ENCODE measurements at regions not wholly inside any gene's neighbourhood (a gene's known extent, or its start where the extent isn't known, plus 50 kb on each side); places are given as distances from the start of the nearest gene placed in this dataset.

DNA sequence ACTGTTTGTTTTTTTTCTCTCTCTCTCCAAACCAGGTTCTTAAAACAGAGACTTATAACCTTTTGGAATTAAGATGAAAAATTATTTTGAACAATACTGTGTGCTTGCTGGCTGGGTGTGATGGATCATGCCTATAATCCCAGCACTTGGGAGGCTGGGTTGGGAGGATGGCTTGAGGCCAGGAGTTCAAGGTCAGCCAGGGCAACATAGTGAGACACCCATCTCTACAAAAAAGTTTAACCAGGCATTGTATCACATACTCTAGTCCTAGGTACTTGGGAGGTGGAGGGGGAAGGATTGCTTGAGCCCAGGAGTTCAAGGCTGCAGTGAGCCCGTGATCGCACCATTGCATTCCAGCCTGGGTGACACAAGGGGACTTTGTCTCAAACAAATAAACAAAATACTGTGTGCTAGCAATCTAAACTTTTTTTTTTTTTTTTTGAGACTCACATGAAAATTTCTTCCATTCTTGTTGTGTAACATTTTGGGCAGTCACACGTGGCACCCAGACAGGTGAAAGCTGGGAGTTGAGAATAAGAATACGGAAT is 379.6 kb downstream of the ETNK1 start:
- 38% methylated on average over 4 of the region's 4 CpGs for WGBS

DNA sequence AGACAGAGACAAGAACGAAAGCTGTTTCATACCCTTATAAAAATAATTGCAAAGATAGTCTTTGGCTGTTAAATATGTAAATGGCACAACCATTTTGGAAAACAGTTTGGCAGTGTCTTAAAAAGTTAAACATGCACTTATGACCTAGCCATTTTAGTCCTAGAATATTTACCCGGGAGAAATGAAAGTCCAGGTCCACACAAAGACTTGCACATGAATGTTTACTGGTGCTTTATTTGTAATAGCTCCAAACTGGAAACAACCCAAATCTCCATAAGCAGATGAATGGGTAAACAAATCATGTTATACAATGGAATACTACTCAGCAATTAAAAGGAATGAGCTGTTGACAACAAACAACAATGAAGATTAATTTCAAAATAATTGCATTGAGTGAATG is 380.4 kb downstream of the ETNK1 start:
- no peaks in the 10 kb centered on the region for H3K9me3 ChIP-seq (ENCODE audit: control insufficient read depth in 4 of 4, low read length in 3 of 4)
- H3K27ac ChIP-seq (ENCODE audit: low read depth in 1 of 2, low read length in 2 of 2) = peak overlapping the region; percentile 28 to 51
- no peak for TF ChIP-seq EGR1 (IDR thresholded peaks at IDR 0.05; ENCODE audit: low read depth in 2 of 2)
- TF ChIP-seq, protein P1, sequence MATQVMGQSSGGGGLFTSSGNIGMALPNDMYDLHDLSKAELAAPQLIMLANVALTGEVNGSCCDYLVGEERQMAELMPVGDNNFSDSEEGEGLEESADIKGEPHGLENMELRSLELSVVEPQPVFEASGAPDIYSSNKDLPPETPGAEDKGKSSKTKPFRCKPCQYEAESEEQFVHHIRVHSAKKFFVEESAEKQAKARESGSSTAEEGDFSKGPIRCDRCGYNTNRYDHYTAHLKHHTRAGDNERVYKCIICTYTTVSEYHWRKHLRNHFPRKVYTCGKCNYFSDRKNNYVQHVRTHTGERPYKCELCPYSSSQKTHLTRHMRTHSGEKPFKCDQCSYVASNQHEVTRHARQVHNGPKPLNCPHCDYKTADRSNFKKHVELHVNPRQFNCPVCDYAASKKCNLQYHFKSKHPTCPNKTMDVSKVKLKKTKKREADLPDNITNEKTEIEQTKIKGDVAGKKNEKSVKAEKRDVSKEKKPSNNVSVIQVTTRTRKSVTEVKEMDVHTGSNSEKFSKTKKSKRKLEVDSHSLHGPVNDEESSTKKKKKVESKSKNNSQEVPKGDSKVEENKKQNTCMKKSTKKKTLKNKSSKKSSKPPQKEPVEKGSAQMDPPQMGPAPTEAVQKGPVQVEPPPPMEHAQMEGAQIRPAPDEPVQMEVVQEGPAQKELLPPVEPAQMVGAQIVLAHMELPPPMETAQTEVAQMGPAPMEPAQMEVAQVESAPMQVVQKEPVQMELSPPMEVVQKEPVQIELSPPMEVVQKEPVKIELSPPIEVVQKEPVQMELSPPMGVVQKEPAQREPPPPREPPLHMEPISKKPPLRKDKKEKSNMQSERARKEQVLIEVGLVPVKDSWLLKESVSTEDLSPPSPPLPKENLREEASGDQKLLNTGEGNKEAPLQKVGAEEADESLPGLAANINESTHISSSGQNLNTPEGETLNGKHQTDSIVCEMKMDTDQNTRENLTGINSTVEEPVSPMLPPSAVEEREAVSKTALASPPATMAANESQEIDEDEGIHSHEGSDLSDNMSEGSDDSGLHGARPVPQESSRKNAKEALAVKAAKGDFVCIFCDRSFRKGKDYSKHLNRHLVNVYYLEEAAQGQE (IDR thresholded peaks at IDR 0.05) = peak; percentile 34
- peak in 1 of 2 donors; percentile 42 for TF ChIP-seq JUND (IDR thresholded peaks at IDR 0.05)
- peak; percentile 70 to 85 for TF ChIP-seq HNF4A (conservative IDR thresholded peaks at IDR 0.05)
- TF ChIP-seq, protein P2, sequence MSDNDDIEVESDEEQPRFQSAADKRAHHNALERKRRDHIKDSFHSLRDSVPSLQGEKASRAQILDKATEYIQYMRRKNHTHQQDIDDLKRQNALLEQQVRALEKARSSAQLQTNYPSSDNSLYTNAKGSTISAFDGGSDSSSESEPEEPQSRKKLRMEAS (IDR thresholded peaks at IDR 0.05) = no peak
- TF ChIP-seq SP1 (IDR thresholded peaks at IDR 0.05) = peak; percentile 53
- TF ChIP-seq RXRA (IDR thresholded peaks at IDR 0.05) = peak in 1 of 2 donors; percentile 65
- no peak for TF ChIP-seq HNF4G (IDR thresholded peaks at IDR 0.05)
- no peak for TF ChIP-seq GABPA (IDR thresholded peaks at IDR 0.05 in 1 of 2, conservative IDR thresholded peaks at IDR 0.05 in 1 of 2)
- TF ChIP-seq, protein P3, sequence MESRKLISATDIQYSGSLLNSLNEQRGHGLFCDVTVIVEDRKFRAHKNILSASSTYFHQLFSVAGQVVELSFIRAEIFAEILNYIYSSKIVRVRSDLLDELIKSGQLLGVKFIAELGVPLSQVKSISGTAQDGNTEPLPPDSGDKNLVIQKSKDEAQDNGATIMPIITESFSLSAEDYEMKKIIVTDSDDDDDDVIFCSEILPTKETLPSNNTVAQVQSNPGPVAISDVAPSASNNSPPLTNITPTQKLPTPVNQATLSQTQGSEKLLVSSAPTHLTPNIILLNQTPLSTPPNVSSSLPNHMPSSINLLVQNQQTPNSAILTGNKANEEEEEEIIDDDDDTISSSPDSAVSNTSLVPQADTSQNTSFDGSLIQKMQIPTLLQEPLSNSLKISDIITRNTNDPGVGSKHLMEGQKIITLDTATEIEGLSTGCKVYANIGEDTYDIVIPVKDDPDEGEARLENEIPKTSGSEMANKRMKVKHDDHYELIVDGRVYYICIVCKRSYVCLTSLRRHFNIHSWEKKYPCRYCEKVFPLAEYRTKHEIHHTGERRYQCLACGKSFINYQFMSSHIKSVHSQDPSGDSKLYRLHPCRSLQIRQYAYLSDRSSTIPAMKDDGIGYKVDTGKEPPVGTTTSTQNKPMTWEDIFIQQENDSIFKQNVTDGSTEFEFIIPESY (IDR thresholded peaks at IDR 0.05) = no peak
- TF ChIP-seq TAF1 (conservative IDR thresholded peaks at IDR 0.05) = no peak
- TF ChIP-seq FOXA1 (IDR thresholded peaks at IDR 0.05) = peak; percentile 54
- TF ChIP-seq NR2F2 (IDR thresholded peaks at IDR 0.05) = no peak
- TF ChIP-seq, protein P4, sequence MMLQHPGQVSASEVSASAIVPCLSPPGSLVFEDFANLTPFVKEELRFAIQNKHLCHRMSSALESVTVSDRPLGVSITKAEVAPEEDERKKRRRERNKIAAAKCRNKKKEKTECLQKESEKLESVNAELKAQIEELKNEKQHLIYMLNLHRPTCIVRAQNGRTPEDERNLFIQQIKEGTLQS (IDR thresholded peaks at IDR 0.05) = no peak
- TF ChIP-seq YY1 (IDR thresholded peaks at IDR 0.05) = peak; percentile 76
- TF ChIP-seq, protein P5, sequence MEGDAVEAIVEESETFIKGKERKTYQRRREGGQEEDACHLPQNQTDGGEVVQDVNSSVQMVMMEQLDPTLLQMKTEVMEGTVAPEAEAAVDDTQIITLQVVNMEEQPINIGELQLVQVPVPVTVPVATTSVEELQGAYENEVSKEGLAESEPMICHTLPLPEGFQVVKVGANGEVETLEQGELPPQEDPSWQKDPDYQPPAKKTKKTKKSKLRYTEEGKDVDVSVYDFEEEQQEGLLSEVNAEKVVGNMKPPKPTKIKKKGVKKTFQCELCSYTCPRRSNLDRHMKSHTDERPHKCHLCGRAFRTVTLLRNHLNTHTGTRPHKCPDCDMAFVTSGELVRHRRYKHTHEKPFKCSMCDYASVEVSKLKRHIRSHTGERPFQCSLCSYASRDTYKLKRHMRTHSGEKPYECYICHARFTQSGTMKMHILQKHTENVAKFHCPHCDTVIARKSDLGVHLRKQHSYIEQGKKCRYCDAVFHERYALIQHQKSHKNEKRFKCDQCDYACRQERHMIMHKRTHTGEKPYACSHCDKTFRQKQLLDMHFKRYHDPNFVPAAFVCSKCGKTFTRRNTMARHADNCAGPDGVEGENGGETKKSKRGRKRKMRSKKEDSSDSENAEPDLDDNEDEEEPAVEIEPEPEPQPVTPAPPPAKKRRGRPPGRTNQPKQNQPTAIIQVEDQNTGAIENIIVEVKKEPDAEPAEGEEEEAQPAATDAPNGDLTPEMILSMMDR (IDR thresholded peaks at IDR 0.05; ENCODE audit: low read depth, low read length, missing input control) = no peak
- TF ChIP-seq FOXA2 (IDR thresholded peaks at IDR 0.05) = peak; percentile 49
- TF ChIP-seq RAD21 (IDR thresholded peaks at IDR 0.05) = no peak
- H3K4me3 ChIP-seq (ENCODE audit: low read depth in 1 of 3, low read length in 3 of 3) = no peak overlapping the region
- peaks cover 3 to 38% (median 23%) of the 10 kb centered on the region in 4 donors for H3K4me1 ChIP-seq (ENCODE audit: control insufficient read depth in 4 of 4, insufficient read depth in 4 of 4, low read length in 3 of 4)
- 22% methylated on average over 2 of the region's 2 CpGs for WGBS
- no peaks in the 10 kb centered on the region for H3K27me3 ChIP-seq (ENCODE audit: control insufficient read depth in 4 of 4, insufficient read depth in 4 of 4, low read length in 3 of 4)
- H3K9ac ChIP-seq (ENCODE audit: low read depth in 1 of 2, low read length in 2 of 2) = no peak overlapping the region
- no peaks in the 10 kb centered on the region for H3K36me3 ChIP-seq (ENCODE audit: control insufficient read depth in 4 of 4, insufficient read depth in 3 of 4, low read depth in 1 of 4, low read length in 3 of 4)
- no peak for DNase-seq (ENCODE audit: low spot score)

More for the DNA sequence above, 379.6 kb downstream of the ETNK1 start:
- Histone ChIP-seq H3K36me3 (ENCODE audit: control insufficient read depth in 4 of 4, insufficient read depth in 3 of 4, low read depth in 1 of 4, low read length in 3 of 4) (no peaks in the 10 kb centered on the region), H3K4me1 (ENCODE audit: control insufficient read depth in 4 of 4, insufficient read depth in 4 of 4, low read length in 3 of 4) (peaks cover 3 to 38% (median 23%) of the 10 kb centered on the region in 4 donors), H3K9ac (ENCODE audit: low read depth in 1 of 2, low read length in 2 of 2) (no peak overlapping the region), H3K4me3 (ENCODE audit: low read depth in 1 of 3, low read length in 3 of 3) (no peak overlapping the region), H3K9me3 (ENCODE audit: control insufficient read depth in 4 of 4, low read length in 3 of 4) (no peaks in the 10 kb centered on the region), H3K27ac (ENCODE audit: low read depth in 1 of 2, low read length in 2 of 2) (peak overlapping the region in 1 of 2 donors; percentile 51), H3K27me3 (ENCODE audit: control insufficient read depth in 4 of 4, insufficient read depth in 4 of 4, low read length in 3 of 4) (no peaks in the 10 kb centered on the region)
- no peak for DNase-seq (ENCODE audit: low spot score)
- TF ChIP-seq EGR1 (IDR thresholded peaks at IDR 0.05; ENCODE audit: low read depth in 2 of 2) (no peak), NR2F2 (IDR thresholded peaks at IDR 0.05) (no peak), HNF4A (conservative IDR thresholded peaks at IDR 0.05) (peak; percentile 52 to 63), YY1 (IDR thresholded peaks at IDR 0.05) (peak; percentile 7), TAF1 (conservative IDR thresholded peaks at IDR 0.05) (no peak), RXRA (IDR thresholded peaks at IDR 0.05) (peak; percentile 12 to 44), JUND (IDR thresholded peaks at IDR 0.05) (no peak), FOXA1 (IDR thresholded peaks at IDR 0.05) (no peak)
- TF ChIP-seq, protein P1 (IDR thresholded peaks at IDR 0.05) = no peak

Data from liver (tissue), 8 donors.